Tongue (tissue), 1 donor: ENCODE measurements at regions not wholly inside any gene's neighbourhood (a gene's known extent, or its start where the extent isn't known, plus 50 kb on each side); places are given as distances from the start of the nearest gene placed in this dataset.

Experiments used
- DNase-seq: peaks from one replicate; pipeline ENCODE4 v3.0.0-alpha.2; 2015

- no peak for DNase-seq
Measured at GRCh38 chr12:43117226-43117930, 434.6 kb downstream of the ADAMTS20 start.

- DNase-seq: no peak
Measured at GRCh38 chr12:43115441-43116160, 436.4 kb downstream of the ADAMTS20 start.

GRCh38 chr12:43114316-43114715, 437.7 kb downstream of the ADAMTS20 start:
- DNase-seq: no peak

- DNase-seq: no peak
Measured at GRCh38 chr12:43113616-43114015, 438.4 kb downstream of the ADAMTS20 start.

- DNase-seq: no peak
Measured at GRCh38 chr12:43113135-43113534, 438.9 kb downstream of the ADAMTS20 start.

GRCh38 chr12:43112101-43112920, 439.7 kb downstream of the ADAMTS20 start:
- DNase-seq: no peak

GRCh38 chr12:43111608-43112007, 440.4 kb downstream of the ADAMTS20 start:
- no peak for DNase-seq

GRCh38 chr12:43109631-43110345, 442.2 kb downstream of the ADAMTS20 start:
- DNase-seq: no peak

- peak; percentile 24 for DNase-seq
Measured at GRCh38 chr12:43108656-43109055, 443.3 kb downstream of the ADAMTS20 start.

GRCh38 chr12:43107026-43107775, 444.8 kb downstream of the ADAMTS20 start:
- no peak for DNase-seq

- DNase-seq: no peak
Measured at GRCh38 chr12:43106355-43106754, 445.6 kb downstream of the ADAMTS20 start.

- no peak for DNase-seq
Measured at GRCh38 chr12:43105426-43105981, 446.5 kb downstream of the ADAMTS20 start.

GRCh38 chr12:43104494-43104893, 447.5 kb downstream of the ADAMTS20 start:
- DNase-seq: no peak

GRCh38 chr12:43103866-43104265, 448.1 kb downstream of the ADAMTS20 start:
- no peak for DNase-seq

- DNase-seq: no peak
Measured at GRCh38 chr12:43102546-43103264, 449.3 kb downstream of the ADAMTS20 start.

- DNase-seq: no peak
Measured at GRCh38 chr12:43100231-43100630, 451.8 kb downstream of the ADAMTS20 start.

GRCh38 chr12:43099691-43100163, 452.3 kb downstream of the ADAMTS20 start:
- no peak for DNase-seq

- no peak for DNase-seq
Measured at GRCh38 chr12:43098766-43099550, 453.0 kb downstream of the ADAMTS20 start.

GRCh38 chr12:43098071-43098470, 453.9 kb downstream of the ADAMTS20 start:
- DNase-seq: peak; percentile 56

GRCh38 chr12:43097471-43097870, 454.5 kb downstream of the ADAMTS20 start:
- DNase-seq: no peak
